Osteoblast (primary cell): ENCODE measurements at regions not wholly inside any gene's neighbourhood (a gene's known extent, or its start where the extent isn't known, plus 50 kb on each side); places are given as distances from the start of the nearest gene placed in this dataset.

ENCODE experiments used
- DNase-seq: peaks from one replicate; pipeline ENCODE4 v3.0.0; 2011; ENCODE audit warnings: low spot score, mixed read lengths; ENCODE audit not compliant: insufficient read length; ENCODE audit errors: missing footprints
- H2AFZ ChIP-seq: 2 replicates; pipeline ENCODE4 v1.6.0; 2011; ENCODE audit warnings: mild to moderate bottlenecking, low read length
- H3K27ac ChIP-seq: 2 replicates; pipeline ENCODE4 v1.5.1; 2011; ENCODE audit warnings: mild to moderate bottlenecking, low read depth, low read length, moderate library complexity
- H3K27me3 ChIP-seq: 2 replicates; pipeline ENCODE4 v1.6.0; 2012; ENCODE audit warnings: mild to moderate bottlenecking, control low read depth, inconsistent platforms, low read length, moderate library complexity; ENCODE audit not compliant: insufficient read depth
- H3K36me3 ChIP-seq: 2 replicates; pipeline ENCODE4 v1.5.1; 2011; ENCODE audit warnings: mild to moderate bottlenecking, low read length, control low read depth, moderate library complexity; ENCODE audit not compliant: insufficient read depth
- H3K4me1 ChIP-seq: 2 replicates; pipeline ENCODE4 v1.5.1; 2011; ENCODE audit warnings: mild to moderate bottlenecking, low read length, control low read depth, moderate library complexity; ENCODE audit not compliant: insufficient read depth
- H3K4me2 ChIP-seq: 2 replicates; pipeline ENCODE4 v1.6.0; 2011; ENCODE audit warnings: mild to moderate bottlenecking, low read length; ENCODE audit not compliant: insufficient read depth
- H3K4me3 ChIP-seq: fragments of 200-600 bp; sonication (generic); 3 replicates; pipeline ENCODE4 v1.5.1; 2012; ENCODE audit warnings: mild to moderate bottlenecking, low read length, inconsistent platforms; ENCODE audit not compliant: insufficient read depth
- H3K79me2 ChIP-seq: 2 replicates; pipeline ENCODE4 v1.6.0; 2012; ENCODE audit warnings: mild to moderate bottlenecking, low read length, control low read depth, inconsistent platforms; ENCODE audit not compliant: insufficient read depth
- H3K9me3 ChIP-seq: 2 replicates; pipeline ENCODE4 v1.5.1; 2011; ENCODE audit warnings: low read depth, low read length, control low read depth
- H4K20me1 ChIP-seq: 2 replicates; pipeline ENCODE4 v1.6.0; 2012; ENCODE audit warnings: mild to moderate bottlenecking, low read length, control low read depth; ENCODE audit not compliant: insufficient read depth
- TF ChIP-seq, protein P1 (sequence below): IDR thresholded peaks from 2 replicates; pipeline ENCODE4 v1.5.1; 2011; ENCODE audit warnings: mild to moderate bottlenecking, low read depth, low read length, moderate library complexity; ENCODE audit errors: extremely low read depth

- TF ChIP-seq, protein P1, sequence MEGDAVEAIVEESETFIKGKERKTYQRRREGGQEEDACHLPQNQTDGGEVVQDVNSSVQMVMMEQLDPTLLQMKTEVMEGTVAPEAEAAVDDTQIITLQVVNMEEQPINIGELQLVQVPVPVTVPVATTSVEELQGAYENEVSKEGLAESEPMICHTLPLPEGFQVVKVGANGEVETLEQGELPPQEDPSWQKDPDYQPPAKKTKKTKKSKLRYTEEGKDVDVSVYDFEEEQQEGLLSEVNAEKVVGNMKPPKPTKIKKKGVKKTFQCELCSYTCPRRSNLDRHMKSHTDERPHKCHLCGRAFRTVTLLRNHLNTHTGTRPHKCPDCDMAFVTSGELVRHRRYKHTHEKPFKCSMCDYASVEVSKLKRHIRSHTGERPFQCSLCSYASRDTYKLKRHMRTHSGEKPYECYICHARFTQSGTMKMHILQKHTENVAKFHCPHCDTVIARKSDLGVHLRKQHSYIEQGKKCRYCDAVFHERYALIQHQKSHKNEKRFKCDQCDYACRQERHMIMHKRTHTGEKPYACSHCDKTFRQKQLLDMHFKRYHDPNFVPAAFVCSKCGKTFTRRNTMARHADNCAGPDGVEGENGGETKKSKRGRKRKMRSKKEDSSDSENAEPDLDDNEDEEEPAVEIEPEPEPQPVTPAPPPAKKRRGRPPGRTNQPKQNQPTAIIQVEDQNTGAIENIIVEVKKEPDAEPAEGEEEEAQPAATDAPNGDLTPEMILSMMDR: no peak
- Histone ChIP-seq H3K79me2 (no peaks in the 10 kb centered on the region), H3K4me3 (no peak overlapping the region), H3K36me3 (no peaks in the 10 kb centered on the region), H3K4me2 (no peak overlapping the region), H3K27me3 (peaks cover 4% of the 10 kb centered on the region), H3K27ac (no peak overlapping the region), H2AFZ (no peak overlapping the region), H4K20me1 (no peaks in the 10 kb centered on the region), H3K9me3 (no peaks in the 10 kb centered on the region), H3K4me1 (no peaks in the 10 kb centered on the region)
- DNase-seq: no peak
Measured at GRCh38 chr9:79889369-79889768, 317.6 kb downstream of the TLE4 start.

- no peaks in the 10 kb centered on the region for H3K36me3 ChIP-seq
- no peaks in the 10 kb centered on the region for H3K27me3 ChIP-seq
- DNase-seq: no peak
- no peaks in the 10 kb centered on the region for H3K9me3 ChIP-seq
- H4K20me1 ChIP-seq: no peaks in the 10 kb centered on the region
- H3K79me2 ChIP-seq: no peaks in the 10 kb centered on the region
- TF ChIP-seq, protein P1: no peak
- no peak overlapping the region for H3K27ac ChIP-seq
- H3K4me3 ChIP-seq: no peak overlapping the region
- H3K4me1 ChIP-seq: no peaks in the 10 kb centered on the region
- no peak overlapping the region for H3K4me2 ChIP-seq
- H2AFZ ChIP-seq: no peak overlapping the region
Measured at GRCh38 chr9:79885093-79885857, 313.5 kb downstream of the TLE4 start.

DNA sequence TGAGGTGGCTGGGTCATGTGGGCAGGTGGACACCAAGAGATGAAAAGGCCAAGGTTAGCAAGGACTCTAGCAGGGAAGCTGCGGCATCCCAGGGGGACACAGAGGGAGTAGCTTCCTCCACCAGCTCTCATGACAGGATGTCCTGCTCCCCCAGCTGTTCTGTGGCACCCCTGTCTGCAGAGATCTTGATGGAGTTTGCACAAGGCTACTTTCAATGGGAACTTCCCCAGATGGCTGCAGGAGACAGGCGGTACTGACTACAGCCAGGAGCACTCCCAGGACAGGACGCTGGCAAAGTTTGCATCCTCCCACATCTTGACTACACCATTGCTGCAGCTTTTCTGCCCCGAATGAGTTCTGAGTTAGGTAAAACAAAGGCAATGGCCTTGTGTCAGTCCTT is 312.8 kb downstream of the TLE4 start:
- TF ChIP-seq, protein P1: no peak
- no peaks in the 10 kb centered on the region for H3K9me3 ChIP-seq
- no peak overlapping the region for H3K27ac ChIP-seq
- no peaks in the 10 kb centered on the region for H3K36me3 ChIP-seq
- no peak overlapping the region for H3K4me3 ChIP-seq
- no peak for DNase-seq
- H3K4me1 ChIP-seq: no peaks in the 10 kb centered on the region
- H3K79me2 ChIP-seq: no peaks in the 10 kb centered on the region
- no peaks in the 10 kb centered on the region for H3K27me3 ChIP-seq
- H2AFZ ChIP-seq: no peak overlapping the region
- H3K4me2 ChIP-seq: no peak overlapping the region
- no peaks in the 10 kb centered on the region for H4K20me1 ChIP-seq

GRCh38 chr9:79883073-79883645 is 311.4 kb downstream of the TLE4 start:
- H3K79me2 ChIP-seq: no peaks in the 10 kb centered on the region
- no peaks in the 10 kb centered on the region for H3K36me3 ChIP-seq
- H2AFZ ChIP-seq: no peak overlapping the region
- H3K9me3 ChIP-seq: no peaks in the 10 kb centered on the region
- H3K4me3 ChIP-seq: no peak overlapping the region
- no peak overlapping the region for H3K4me2 ChIP-seq
- no peaks in the 10 kb centered on the region for H3K4me1 ChIP-seq
- no peaks in the 10 kb centered on the region for H4K20me1 ChIP-seq
- no peak for DNase-seq
- no peak overlapping the region for H3K27ac ChIP-seq
- H3K27me3 ChIP-seq: no peaks in the 10 kb centered on the region
- TF ChIP-seq, protein P1: no peak
